HCEC 1CT (cell line): ENCODE measurements at regions not wholly inside any gene's neighbourhood (a gene's known extent, or its start where the extent isn't known, plus 50 kb on each side); places are given as distances from the start of the nearest gene placed in this dataset.

Experiments
- DNase-seq: peaks from one replicate; pipeline ENCODE4 v3.0.0-alpha.2; 2017

DNA sequence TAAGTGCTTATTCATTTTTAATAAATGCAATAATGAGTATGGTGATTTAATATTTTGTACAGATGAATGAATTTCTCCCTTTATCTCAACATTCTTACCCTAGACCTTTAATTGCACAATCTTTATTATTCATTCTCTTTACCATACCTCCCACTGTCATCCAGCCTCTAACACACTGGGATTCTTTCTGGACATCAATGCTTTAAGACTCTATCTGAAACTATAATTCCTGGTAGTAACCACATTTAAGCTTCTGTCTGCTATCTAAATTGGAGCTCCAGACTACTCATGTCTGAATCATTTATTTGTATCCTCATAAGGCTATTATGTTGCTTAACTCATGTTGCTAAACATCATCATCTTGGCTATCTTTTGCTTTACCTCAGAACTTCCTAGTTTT lies 270.2 kb downstream of the ALG10B start:
- no peak for DNase-seq

DNA sequence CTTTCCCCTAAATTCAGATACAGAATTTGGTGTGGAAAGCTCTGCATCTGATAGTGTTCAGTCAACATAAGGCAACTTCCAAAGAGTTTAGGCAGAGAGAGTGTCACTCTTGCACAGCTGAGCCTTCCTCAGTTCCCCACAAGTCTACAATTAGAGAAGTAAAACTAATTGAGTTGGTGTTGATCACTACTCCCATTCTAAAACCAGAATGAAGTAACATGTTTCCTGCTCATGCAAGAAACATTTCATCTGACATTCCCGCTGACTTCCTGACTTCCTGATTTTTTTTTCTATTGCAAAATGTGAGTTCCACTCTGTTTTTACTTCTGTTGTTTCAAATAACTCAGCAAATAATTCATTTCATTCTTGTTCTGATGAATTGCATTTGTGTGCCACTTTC lies 271.0 kb downstream of the ALG10B start:
- no peak for DNase-seq

DNA sequence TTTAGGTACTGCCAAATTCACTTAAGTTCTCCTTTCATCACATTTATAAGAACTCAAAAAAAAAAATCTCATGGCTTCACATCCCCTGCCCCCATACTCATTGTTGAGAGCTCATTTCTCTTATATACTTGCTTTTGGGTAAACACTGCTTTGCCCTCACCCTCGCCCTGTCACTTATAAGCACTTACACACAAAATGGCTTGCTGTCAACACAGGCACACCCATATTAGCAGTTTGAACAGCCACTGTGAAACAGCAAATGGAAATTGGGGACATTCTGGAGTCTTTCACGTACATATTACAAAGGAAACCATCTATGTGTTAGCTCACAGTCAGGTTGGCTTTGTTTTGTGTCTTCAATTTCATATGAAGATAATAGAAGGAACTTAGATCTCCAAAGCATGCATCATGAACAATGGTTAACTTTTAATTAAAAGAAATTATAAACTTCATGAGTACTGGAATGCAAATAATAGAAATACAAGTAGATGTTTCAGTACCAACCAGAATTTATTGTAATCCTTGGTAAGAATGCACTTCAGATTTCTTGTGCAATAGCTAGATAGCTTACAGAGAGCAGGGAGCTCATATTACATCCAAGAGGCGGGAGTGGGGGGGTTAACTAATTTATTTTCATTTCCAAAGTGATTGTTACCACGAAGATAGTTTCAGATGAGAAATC lies 272.2 kb downstream of the ALG10B start:
- DNase-seq = no peak

DNA sequence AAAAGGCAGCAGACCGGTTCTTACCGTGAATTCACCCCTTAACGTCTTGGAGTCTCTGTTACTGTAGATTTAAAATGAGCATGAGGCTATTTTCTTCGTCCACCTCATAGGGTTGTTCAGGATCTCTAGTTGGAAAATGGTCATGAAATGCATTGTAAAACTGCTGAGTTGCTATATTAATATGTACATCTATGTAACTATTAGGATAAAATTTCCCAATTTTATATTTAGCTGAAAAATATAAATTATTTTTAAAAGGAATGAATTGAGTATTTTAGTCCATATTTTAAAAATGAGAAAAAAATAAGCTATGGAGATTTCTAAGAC lies 272.7 kb downstream of the ALG10B start:
- no peak for DNase-seq

DNA sequence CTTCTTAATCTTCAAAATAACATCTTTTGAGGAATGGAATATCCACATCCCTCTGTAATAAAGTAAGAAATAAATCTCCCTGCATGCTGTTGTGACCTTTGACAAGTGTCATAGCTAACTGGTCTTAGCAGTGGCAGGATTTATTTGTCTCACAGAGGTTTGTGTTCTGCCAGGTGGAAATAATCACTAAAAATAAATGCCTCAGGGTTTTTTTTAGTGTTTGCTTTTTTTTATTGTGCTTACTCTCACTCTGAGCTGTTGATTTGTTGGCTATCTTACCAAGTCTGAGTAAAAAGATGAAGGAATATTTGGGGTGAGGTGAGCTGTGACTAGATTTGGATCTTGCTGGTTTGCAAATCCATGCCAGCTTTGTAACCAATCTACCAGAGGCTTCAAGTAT lies 285.4 kb downstream of the ALG10B start:
- no peak for DNase-seq
